NCI-H2107 treated with DMSO at 0.1 percent for 48 hours (cell line): ENCODE measurements at regions not wholly inside any gene's neighbourhood (a gene's known extent, or its start where the extent isn't known, plus 50 kb on each side); places are given as distances from the start of the nearest gene placed in this dataset.
"Not testable (repeated sequence)": the region's sequence is repeated elsewhere in the genome, so short reads cannot be mapped to it uniquely, and the experiment has no call there.

Experiments used
- DNase-seq: peaks from one replicate; lab custom pipeline; 2025; ENCODE audit not compliant: unreplicated experiment; lab: John Stamatoyannopoulos, UW

GRCh38 chr1:232179896-232180778 lies 449.8 kb downstream of the SIPA1L2 start:
- no peak for DNase-seq

- no peak for DNase-seq
Measured at GRCh38 chr1:232178191-232178590, 451.7 kb downstream of the SIPA1L2 start.

- DNase-seq = no peak
Measured at GRCh38 chr1:232177438-232177837, 452.5 kb downstream of the SIPA1L2 start.

GRCh38 chr1:232176222-232176621 lies 453.7 kb downstream of the SIPA1L2 start:
- no peak for DNase-seq

- DNase-seq = peak; percentile 30
Measured at GRCh38 chr1:232174306-232174705, 455.6 kb downstream of the SIPA1L2 start.

- no peak for DNase-seq
Measured at GRCh38 chr1:232172563-232172962, 457.4 kb downstream of the SIPA1L2 start.

- DNase-seq = no peak
Measured at GRCh38 chr1:232170909-232171308, 459.0 kb downstream of the SIPA1L2 start.

GRCh38 chr1:232169436-232169835 lies 460.5 kb downstream of the SIPA1L2 start:
- DNase-seq = no peak

GRCh38 chr1:232168508-232168907 lies 461.4 kb downstream of the SIPA1L2 start:
- no peak for DNase-seq

- no peak for DNase-seq
Measured at GRCh38 chr1:232166942-232167341, 463.0 kb downstream of the SIPA1L2 start.

GRCh38 chr1:232164078-232164963 lies 465.6 kb downstream of the SIPA1L2 start:
- DNase-seq = no peak

- no peak for DNase-seq
Measured at GRCh38 chr1:232163533-232163932, 466.4 kb downstream of the SIPA1L2 start.

GRCh38 chr1:232162001-232162400 lies 467.9 kb downstream of the SIPA1L2 start:
- DNase-seq = no peak

- DNase-seq = not testable (repeated sequence)
Measured at GRCh38 chr1:232158558-232158957, 471.4 kb downstream of the SIPA1L2 start.

GRCh38 chr1:232156070-232156469 lies 473.9 kb downstream of the SIPA1L2 start:
- not testable (repeated sequence) for DNase-seq

- DNase-seq = no peak
Measured at GRCh38 chr1:232153652-232154051, 476.3 kb downstream of the SIPA1L2 start.

- no peak for DNase-seq
Measured at GRCh38 chr1:232150770-232151548, 479.0 kb downstream of the SIPA1L2 start.

- no peak for DNase-seq
Measured at GRCh38 chr1:232149287-232150201, 480.4 kb downstream of the SIPA1L2 start.

GRCh38 chr1:232147215-232147614 lies 482.7 kb downstream of the SIPA1L2 start:
- DNase-seq = no peak

- DNase-seq = no peak
Measured at GRCh38 chr1:232146514-232146913, 483.4 kb downstream of the SIPA1L2 start.
